H1 (cell line): ENCODE measurements at regions not wholly inside any gene's neighbourhood (a gene's known extent, or its start where the extent isn't known, plus 50 kb on each side); places are given as distances from the start of the nearest gene placed in this dataset.

Experiments
- CTCF ChIA-PET: fragments of 300-600 bp; sonication (Branson Sonifier 250); formaldehyde crosslinking; loops from one replicate; lab custom pipeline; 2021; ENCODE audit not compliant: partially characterized antibody; lab: Charles Lee
- POLR2A ChIA-PET: fragments of 300-600 bp; sonication (Branson Sonifier 250); formaldehyde crosslinking; loops from one replicate; lab custom pipeline; 2021; ENCODE audit warnings: inconsistent platforms; ENCODE audit not compliant: partially characterized antibody; lab: Charles Lee
- DNase-seq, 2 experiments: peaks; one replicate each; pipeline versions ENCODE4 v3.0.0 to v3.0.0-alpha.2; 2010 to 2022; ENCODE audit warnings: low spot score in 2 of 2, low read depth in 1 of 2, mixed read lengths in 1 of 2
- FAIRE-seq: peaks from 2 replicates; lab custom pipeline; 2011; peaks lifted over from hg19 to GRCh38; lab: Jason Lieb, UNC
- H2AFZ ChIP-seq: 2 replicates; pipeline ENCODE4 v1.8.1; 2012; ENCODE audit warnings: low read length, inconsistent platforms
- H2AK5ac ChIP-seq: 2 replicates; pipeline ENCODE4 v1.6.1; 2013; ENCODE audit warnings: low read depth, low read length
- H2BK120ac ChIP-seq: replicated peaks from 2 replicates; pipeline ENCODE3; 2013; ENCODE audit warnings: low read depth, low read length, inconsistent platforms
- H2BK12ac ChIP-seq: 2 replicates; pipeline ENCODE4 v1.6.1; 2013; ENCODE audit warnings: low read depth, low read length
- H2BK15ac ChIP-seq: 2 replicates; pipeline ENCODE4 v1.6.1; 2013; ENCODE audit warnings: low read length
- H2BK20ac ChIP-seq: 2 replicates; pipeline ENCODE4 v1.6.1; 2013; ENCODE audit warnings: low read length
- H2BK5ac ChIP-seq: 2 replicates; pipeline ENCODE4 v1.6.1; 2013; ENCODE audit warnings: low read depth, low read length
- H3K14ac ChIP-seq: 2 replicates; pipeline ENCODE4 v1.6.1; 2013; ENCODE audit warnings: inconsistent platforms; ENCODE audit not compliant: insufficient read length
- H3K18ac ChIP-seq: 2 replicates; pipeline ENCODE4 v1.6.1; 2013; ENCODE audit warnings: low read length; ENCODE audit errors: extremely low read depth
- H3K23ac ChIP-seq: 2 replicates; pipeline ENCODE4 v1.6.1; 2013; ENCODE audit warnings: inconsistent platforms; ENCODE audit not compliant: insufficient read length
- H3K23me2 ChIP-seq: 2 replicates; pipeline ENCODE4 v1.6.1; 2013; ENCODE audit warnings: low read depth, low read length
- H3K27ac ChIP-seq: 2 replicates; pipeline ENCODE4 v1.6.1; 2011; ENCODE audit warnings: low read depth, low read length, inconsistent platforms
- H3K27me3 ChIP-seq, 4 experiments: replicated peaks in 1 of 4; 1 replicate in 1 of 4; 2 replicates in 3 of 4; pipeline versions ENCODE4 v1.6.1 to v1.8.1; 2011 to 2013; ENCODE audit warnings: low read length in 3 of 4, mild to moderate bottlenecking in 3 of 4, inconsistent platforms in 2 of 4, mixed read lengths in 2 of 4, moderate library complexity in 1 of 4; ENCODE audit not compliant: control insufficient read depth in 3 of 4, insufficient read depth in 3 of 4; ENCODE audit errors: extremely low read depth in 1 of 4
- H3K36me3 ChIP-seq, 4 experiments: 2 replicates each; pipeline versions ENCODE4 v1.6.1 to v1.8.1; 2011 to 2013; ENCODE audit warnings: mild to moderate bottlenecking in 4 of 4, low read length in 3 of 4, moderate library complexity in 2 of 4, control low read depth in 1 of 4, inconsistent platforms in 1 of 4; ENCODE audit not compliant: insufficient read depth in 4 of 4, control insufficient read depth in 2 of 4
- H3K4ac ChIP-seq: replicated peaks from 2 replicates; pipeline ENCODE3; 2013; ENCODE audit warnings: low read length, low read depth, mixed read lengths, inconsistent platforms; ENCODE audit not compliant: insufficient read length
- H3K4me1 ChIP-seq, 4 experiments: replicated peaks in 1 of 4; 1 replicate in 1 of 4; 2 replicates in 3 of 4; pipeline versions ENCODE4 v1.6.1 to v1.8.1; 2011 to 2013; ENCODE audit warnings: low read length in 3 of 4, inconsistent platforms in 2 of 4, mixed read lengths in 1 of 4; ENCODE audit not compliant: insufficient read depth in 4 of 4, control insufficient read depth in 3 of 4
- H3K4me2 ChIP-seq, 2 experiments: 2 replicates each; pipeline versions ENCODE4 v1.6.1 to v1.8.1; 2011 to 2013; ENCODE audit warnings: low read depth in 2 of 2, low read length in 2 of 2, control low read depth in 1 of 2, inconsistent platforms in 1 of 2, mild to moderate bottlenecking in 1 of 2; ENCODE audit not compliant: insufficient read depth in 1 of 2
- H3K4me3 ChIP-seq, 4 experiments: fragments of 200-600, 300-600 bp in 1 of 4; sonication (generic), shearing (Covaris generic), sonication (Bioruptor Twin) in 1 of 4; 2 replicates each; pipeline versions ENCODE4 v1.5.1 to v1.8.1; 2011 to 2016; ENCODE audit warnings: low read length in 4 of 4, low read depth in 3 of 4, control low read depth in 2 of 4, inconsistent platforms in 2 of 4, mild to moderate bottlenecking in 2 of 4, mixed read lengths in 1 of 4, moderate library complexity in 1 of 4; ENCODE audit not compliant: insufficient read depth in 2 of 4; ENCODE audit errors: extremely low read depth in 1 of 4
- H3K56ac ChIP-seq: replicated peaks from 2 replicates; pipeline ENCODE3; 2013; ENCODE audit warnings: low read depth, mild to moderate bottlenecking, mixed read lengths, low read length, inconsistent platforms; ENCODE audit not compliant: insufficient read length
- H3K79me1 ChIP-seq: 2 replicates; pipeline ENCODE4 v1.6.1; 2013; ENCODE audit warnings: low read depth, low read length, control low read depth
- H3K79me2 ChIP-seq, 2 experiments: 2 replicates each; pipeline versions ENCODE4 v1.6.1 to v1.8.1; 2012 to 2013; ENCODE audit warnings: low read length in 2 of 2, mild to moderate bottlenecking in 2 of 2, inconsistent platforms in 1 of 2; ENCODE audit not compliant: insufficient read depth in 2 of 2, control insufficient read depth in 1 of 2
- H3K9ac ChIP-seq, 4 experiments: replicated peaks in 1 of 4; 1 replicate in 1 of 4; 2 replicates in 3 of 4; pipeline versions ENCODE4 v1.6.1 to v1.8.1; 2011 to 2013; ENCODE audit warnings: low read depth in 3 of 4, low read length in 3 of 4, control low read depth in 2 of 4, mild to moderate bottlenecking in 2 of 4, moderate library complexity in 2 of 4, inconsistent platforms in 1 of 4; ENCODE audit errors: extremely low read depth in 1 of 4
- H3K9me3 ChIP-seq, 2 experiments: 2 replicates each; pipeline versions ENCODE4 v1.6.1 to v1.8.1; 2012 to 2013; ENCODE audit warnings: mild to moderate bottlenecking in 2 of 2, moderate library complexity in 2 of 2, control low read depth in 1 of 2, inconsistent platforms in 1 of 2, low read depth in 1 of 2, low read length in 1 of 2, mixed read lengths in 1 of 2; ENCODE audit not compliant: insufficient read depth in 2 of 2
- H4K20me1 ChIP-seq, 2 experiments: replicated peaks in 1 of 2; 2 replicates each; pipeline versions ENCODE3 to v1.8.1; 2011 to 2013; ENCODE audit warnings: inconsistent platforms in 2 of 2, low read length in 2 of 2, mild to moderate bottlenecking in 1 of 2; ENCODE audit not compliant: insufficient read depth in 2 of 2, control insufficient read depth in 1 of 2
- H4K5ac ChIP-seq: 2 replicates; pipeline ENCODE4 v1.6.1; 2013; ENCODE audit warnings: low read length, low read depth, mixed read lengths, inconsistent platforms; ENCODE audit not compliant: insufficient read length
- H4K8ac ChIP-seq: 2 replicates; pipeline ENCODE4 v1.8.0; 2013; ENCODE audit warnings: mild to moderate bottlenecking, moderate library complexity, low read length, inconsistent platforms; ENCODE audit not compliant: insufficient read depth; ENCODE audit errors: extremely low read depth
- H4K91ac ChIP-seq: replicated peaks from 2 replicates; pipeline ENCODE3; 2013; ENCODE audit warnings: low read length, mixed read lengths, inconsistent platforms; ENCODE audit not compliant: insufficient read length
- BCL11A ChIP-seq, 2 experiments: IDR thresholded peaks; one replicate each; pipeline ENCODE4 v1.6.1; 2011; ENCODE audit warnings: low read depth in 2 of 2, low read length in 2 of 2, mild to moderate bottlenecking in 2 of 2
- HDAC2 ChIP-seq, 2 experiments: fragments of 300-600 bp in 1 of 2; sonication (generic) in 1 of 2; IDR thresholded peaks; 2 replicates each; pipeline ENCODE4 v1.6.1; 2011 to 2012; ENCODE audit warnings: low read depth in 2 of 2, low read length in 2 of 2, mild to moderate bottlenecking in 2 of 2, moderate library complexity in 2 of 2, borderline replicate concordance in 1 of 2, inconsistent platforms in 1 of 2
- JUN ChIP-seq: IDR thresholded peaks from 2 replicates; pipeline ENCODE4 v1.6.1; 2011; ENCODE audit warnings: low read depth, mild to moderate bottlenecking, improper control_type of control experiment, low read length
- KDM4A ChIP-seq: IDR thresholded peaks from one replicate; pipeline ENCODE4 v1.7.1; 2012; ENCODE audit warnings: low read depth, mild to moderate bottlenecking, moderate library complexity, low read length, inconsistent platforms; ENCODE audit not compliant: severe bottlenecking
- SRF ChIP-seq: IDR thresholded peaks from 2 replicates; pipeline ENCODE4 v1.6.1; 2011; ENCODE audit warnings: mild to moderate bottlenecking, low read depth, low read length, moderate library complexity
- whole genome bisulfite sequencing, 2 experiments: shearing (Covaris generic) in 1 of 2; methylation state at CpG; one replicate each; pipeline versions ENCODE4 v1.1.6 to v1.1.7; 2013 to 2015; ENCODE audit warnings: low lambda C conversion rate in 2 of 2, mixed read lengths in 2 of 2, inconsistent platforms in 1 of 2, low coverage in 1 of 2, missing lambda C conversion rate in 1 of 2; ENCODE audit not compliant: insufficient replicate concordance in 2 of 2, insufficient coverage in 1 of 2, insufficient read length in 1 of 2; ENCODE audit errors: extremely low coverage in 1 of 2, missing lambda C conversion rate in 1 of 2; 5-methylcytosine and 5-hydroxymethylcytosine counted together
- TF ChIP-seq, protein P1 (sequence below): IDR thresholded peaks from 2 replicates; pipeline ENCODE4 v1.6.1; 2012; ENCODE audit warnings: inconsistent platforms

DNA sequence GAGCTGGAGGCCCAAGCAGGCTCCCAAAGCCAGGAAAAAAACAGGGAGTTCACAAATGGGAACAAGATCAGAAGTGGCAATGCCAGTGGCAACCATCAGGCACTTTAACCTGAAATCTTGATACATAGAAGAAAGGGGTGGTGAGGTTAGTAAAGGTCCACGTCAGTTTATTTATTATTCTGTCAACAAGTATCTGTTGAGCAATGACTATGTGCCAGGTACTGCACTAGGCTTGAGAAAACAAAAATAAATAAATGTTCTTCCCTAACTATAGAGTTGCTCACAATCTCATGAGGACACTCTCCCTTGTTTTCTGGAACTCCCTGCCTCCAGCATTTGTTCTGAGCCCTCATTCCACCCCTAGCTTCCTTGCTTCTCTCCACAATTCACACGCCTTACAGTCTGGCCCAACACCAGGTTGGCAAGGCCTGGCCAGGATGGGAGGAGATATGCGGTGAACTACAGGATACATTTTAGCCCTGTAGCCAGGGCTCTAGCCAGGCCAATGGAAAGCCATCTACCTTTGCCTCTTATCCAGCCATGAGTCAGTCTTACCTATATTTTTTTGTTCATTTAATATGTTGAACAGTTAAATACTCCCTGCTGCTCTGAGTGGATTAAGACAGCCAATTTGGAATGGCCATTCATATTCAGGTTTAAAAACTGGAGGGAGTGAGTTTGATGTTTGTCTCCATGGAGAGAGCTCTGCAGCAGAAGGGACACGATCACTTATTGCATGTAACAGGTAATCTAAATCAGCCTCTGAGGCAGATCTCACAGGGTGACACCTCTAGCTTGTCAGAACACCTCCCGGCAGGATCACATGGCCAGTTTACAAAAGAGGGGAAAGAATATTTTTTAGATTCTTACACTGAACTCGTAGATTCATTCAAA lies 161.9 kb upstream of the ATP11B start:
- Histone ChIP-seq H2BK12ac (no peak overlapping the region), H4K91ac (no peak overlapping the region), H2BK5ac (no peak overlapping the region), H3K14ac (no peak overlapping the region), H3K23ac (no peak overlapping the region), H2AK5ac (no peak overlapping the region), H3K9ac (no peak overlapping the region), H3K4me1 (peaks cover 0 to 2% (median 0%) of the 10 kb centered on the region in 4 experiments; a peak in 1 of 7 replicates), H3K18ac (no peak overlapping the region), H3K4me3 (no peak overlapping the region), H3K79me2 (no peaks in the 10 kb centered on the region), H3K23me2 (no peaks in the 10 kb centered on the region), H3K9me3 (no peaks in the 10 kb centered on the region), H3K79me1 (no peaks in the 10 kb centered on the region), H3K4me2 (no peak overlapping the region), H3K36me3 (no peaks in the 10 kb centered on the region), H3K27ac (no peak overlapping the region), H2BK120ac (no peak overlapping the region), H3K56ac (no peak overlapping the region), H2AFZ (no peak overlapping the region), H3K27me3 (no peaks in the 10 kb centered on the region), H4K8ac (no peak overlapping the region), H4K5ac (no peak overlapping the region), H2BK15ac (no peak overlapping the region), H3K4ac (no peak overlapping the region), H2BK20ac (no peak overlapping the region), H4K20me1 (no peaks in the 10 kb centered on the region)
- WGBS, 2 experiments, result 79% methylated on average over 6 of the region's 6 CpGs; no CpG with 5 or more reads in 1 of the 2 experiments
- CTCF ChIA-PET, result interaction anchor here (0.6 to 1.5 kb wide), 6 partner anchors 10 to 1272 kb away, joined by 3 to 5 read pairs (median 3); no protein-coding TSS in a partner anchor
- TF ChIP-seq JUN (no peak), SRF (no peak), BCL11A (IDR thresholded peaks at IDR 0.05; ENCODE audit: low read depth in 2 of 2, low read length in 2 of 2) (no peak), HDAC2 (IDR thresholded peaks at IDR 0.05; ENCODE audit: borderline replicate concordance in 1 of 2, low read depth in 2 of 2, low read length in 2 of 2) (no peak), KDM4A (no peak)
- TF ChIP-seq, protein P1, sequence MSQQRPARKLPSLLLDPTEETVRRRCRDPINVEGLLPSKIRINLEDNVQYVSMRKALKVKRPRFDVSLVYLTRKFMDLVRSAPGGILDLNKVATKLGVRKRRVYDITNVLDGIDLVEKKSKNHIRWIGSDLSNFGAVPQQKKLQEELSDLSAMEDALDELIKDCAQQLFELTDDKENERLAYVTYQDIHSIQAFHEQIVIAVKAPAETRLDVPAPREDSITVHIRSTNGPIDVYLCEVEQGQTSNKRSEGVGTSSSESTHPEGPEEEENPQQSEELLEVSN, result no peak
- DNase-seq (no peak), FAIRE-seq (no peak)
- POLR2A ChIA-PET, result no interaction called here
